GM19467 (cell line): ENCODE measurements at regions not wholly inside any gene's neighbourhood (a gene's known extent, or its start where the extent isn't known, plus 50 kb on each side); places are given as distances from the start of the nearest gene placed in this dataset.
A peak's percentile ranks its signal among the peaks of the same experiment; 100 is the strongest.
"Not testable (repeated sequence)": the region's sequence is repeated elsewhere in the genome, so short reads cannot be mapped to it uniquely, and the experiment has no call there.

ENCODE experiments used
- ATAC-seq: cut with Tn5 transposase; IDR thresholded peaks from one replicate; pipeline ENCODE4 v1.9.1; 2021; ENCODE audit warnings: mild to moderate bottlenecking, moderate library complexity; ENCODE audit not compliant: unreplicated experiment

- peak; percentile 73 for ATAC-seq
Observed at GRCh38 chr2:40680547-40680946, 228.7 kb upstream of the SLC8A1 start.

- no peak for ATAC-seq
Observed at GRCh38 chr2:40690036-40690435, 238.1 kb upstream of the SLC8A1 start.

- no peak for ATAC-seq
Observed at GRCh38 chr2:40690525-40690924, 238.6 kb upstream of the SLC8A1 start.

GRCh38 chr2:40700231-40700954, 248.5 kb upstream of the SLC8A1 start:
- no peak for ATAC-seq

- not testable (repeated sequence) for ATAC-seq
Observed at GRCh38 chr2:40712197-40712894, 260.5 kb upstream of the SLC8A1 start.

GRCh38 chr2:40716879-40717278, 265.0 kb upstream of the SLC8A1 start:
- ATAC-seq = no peak

- no peak for ATAC-seq
Observed at GRCh38 chr2:40719414-40719813, 267.5 kb upstream of the SLC8A1 start.

- no peak for ATAC-seq
Observed at GRCh38 chr2:40721595-40721994, 269.7 kb upstream of the SLC8A1 start.

- no peak for ATAC-seq
Observed at GRCh38 chr2:40723194-40723593, 271.3 kb upstream of the SLC8A1 start.

GRCh38 chr2:40725040-40725439, 273.1 kb upstream of the SLC8A1 start:
- no peak for ATAC-seq

- no peak for ATAC-seq
Observed at GRCh38 chr2:40725950-40726349, 274.1 kb upstream of the SLC8A1 start.

- no peak for ATAC-seq
Observed at GRCh38 chr2:40734797-40735196, 282.9 kb upstream of the SLC8A1 start.

- ATAC-seq = no peak
Observed at GRCh38 chr2:40737180-40737579, 285.3 kb upstream of the SLC8A1 start.

GRCh38 chr2:40740419-40740818, 288.5 kb upstream of the SLC8A1 start:
- no peak for ATAC-seq

- no peak for ATAC-seq
Observed at GRCh38 chr2:40741532-40741931, 289.6 kb upstream of the SLC8A1 start.

GRCh38 chr2:40746191-40746590, 294.3 kb upstream of the SLC8A1 start:
- no peak for ATAC-seq

GRCh38 chr2:40751981-40752380, 300.1 kb upstream of the SLC8A1 start:
- no peak for ATAC-seq

- ATAC-seq = no peak
Observed at GRCh38 chr2:40752796-40753195, 300.9 kb upstream of the SLC8A1 start.

- ATAC-seq = no peak
Observed at GRCh38 chr2:40754912-40755311, 303.0 kb upstream of the SLC8A1 start.

- ATAC-seq = no peak
Observed at GRCh38 chr2:40758401-40759155, 306.7 kb upstream of the SLC8A1 start.

- ATAC-seq = peak; percentile 63
Observed at GRCh38 chr2:40760071-40760666, 308.3 kb upstream of the SLC8A1 start.
